ENCODE measurements at regions not wholly inside any gene's neighbourhood (a gene's known extent, or its start where the extent isn't known, plus 50 kb on each side); places are given as distances from the start of the nearest gene placed in this dataset.
"Not testable (repeated sequence)": the region's sequence is repeated elsewhere in the genome, so short reads cannot be mapped to it uniquely, and the experiment has no call there.

- no peak for DNase-seq
- no peak for ATAC-seq
- Mint-ChIP-seq H3K9me3 (peaks cover 0 to 20% (median 6%) of the 10 kb centered on the region in 11 donors), H3K4me1 (no peaks in the 10 kb centered on the region), H3K36me3 (peaks cover 0 to 4% (median 0%) of the 10 kb centered on the region in 5 donors), H3K27ac (no peak overlapping the region), H3K27me3 (no peaks in the 10 kb centered on the region), H3K4me3 (no peak overlapping the region)
- intact Hi-C loops (cut with micrococcal nuclease), result no loop called here
- POLR2A ChIA-PET, result no interaction called here
- H3K36me3 ChIP-seq (ENCODE audit: control insufficient read depth in 2 of 3, insufficient read depth in 3 of 3, low read length in 3 of 3), result no peaks in the 10 kb centered on the region
- no peaks in the 10 kb centered on the region for H3K9me3 ChIP-seq (ENCODE audit: control insufficient read depth in 2 of 3, low read length in 3 of 3)
- no peaks in the 10 kb centered on the region for H3K27me3 ChIP-seq (ENCODE audit: control insufficient read depth in 2 of 2, insufficient read depth in 2 of 2, low read length in 2 of 2)
- no peak overlapping the region for H3K27ac ChIP-seq (ENCODE audit: low read depth, low read length)
- no peak overlapping the region for H3K4me3 ChIP-seq (ENCODE audit: low read length)
- CTCF ChIA-PET, result interaction anchor here (0.7 kb wide), 1 partner anchor 39 kb away, joined by 3 read pairs; no protein-coding TSS in a partner anchor
- no peaks in the 10 kb centered on the region for H3K4me1 ChIP-seq (ENCODE audit: control insufficient read depth in 2 of 2, insufficient read depth in 2 of 2, low read length in 2 of 2)
Observed at GRCh38 chr6:147999001-147999540, 343.6 kb upstream of the SASH1 start.

- Histone ChIP-seq H3K27ac (ENCODE audit: low read depth, low read length) (no peak overlapping the region), H3K4me1 (ENCODE audit: control insufficient read depth in 2 of 2, insufficient read depth in 2 of 2, low read length in 2 of 2) (no peaks in the 10 kb centered on the region), H3K9me3 (ENCODE audit: control insufficient read depth in 2 of 3, low read length in 3 of 3) (no peaks in the 10 kb centered on the region), H3K36me3 (ENCODE audit: control insufficient read depth in 2 of 3, insufficient read depth in 3 of 3, low read length in 3 of 3) (no peaks in the 10 kb centered on the region), H3K27me3 (ENCODE audit: control insufficient read depth in 2 of 2, insufficient read depth in 2 of 2, low read length in 2 of 2) (no peaks in the 10 kb centered on the region), H3K4me3 (ENCODE audit: low read length) (no peak overlapping the region)
- intact Hi-C loops (cut with micrococcal nuclease), result no loop called here
- no peak for ATAC-seq
- no peak overlapping the region for H3K27ac Mint-ChIP-seq
- H3K36me3 Mint-ChIP-seq, result peaks cover 0 to 4% (median 0%) of the 10 kb centered on the region in 5 donors
- ChIA-PET POLR2A (no interaction called here), CTCF (no interaction called here)
- peaks cover 0 to 20% (median 7%) of the 10 kb centered on the region in 11 donors for H3K9me3 Mint-ChIP-seq
- no peak for DNase-seq
- peaks cover 0 to 4% (median 0%) of the 10 kb centered on the region in 5 donors for H3K27me3 Mint-ChIP-seq
- no peak overlapping the region for H3K4me3 Mint-ChIP-seq
- no peaks in the 10 kb centered on the region for H3K4me1 Mint-ChIP-seq
Observed at GRCh38 chr6:148001844-148002642, 340.6 kb upstream of the SASH1 start.

- Mint-ChIP-seq H3K4me1 (no peaks in the 10 kb centered on the region), H3K27ac (no peak overlapping the region), H3K4me3 (no peak overlapping the region), H3K9me3 (peaks cover 1 to 16% (median 6%) of the 10 kb centered on the region in 11 donors), H3K36me3 (peaks cover 0 to 4% (median 0%) of the 10 kb centered on the region in 5 donors), H3K27me3 (peaks cover 0 to 4% (median 0%) of the 10 kb centered on the region in 5 donors)
- Histone ChIP-seq H3K9me3 (ENCODE audit: control insufficient read depth in 2 of 3, low read length in 3 of 3) (no peaks in the 10 kb centered on the region), H3K27me3 (ENCODE audit: control insufficient read depth in 2 of 2, insufficient read depth in 2 of 2, low read length in 2 of 2) (no peaks in the 10 kb centered on the region), H3K4me3 (ENCODE audit: low read length) (no peak overlapping the region), H3K36me3 (ENCODE audit: control insufficient read depth in 2 of 3, insufficient read depth in 3 of 3, low read length in 3 of 3) (no peaks in the 10 kb centered on the region), H3K27ac (ENCODE audit: low read depth, low read length) (no peak overlapping the region), H3K4me1 (ENCODE audit: control insufficient read depth in 2 of 2, insufficient read depth in 2 of 2, low read length in 2 of 2) (no peaks in the 10 kb centered on the region)
- intact Hi-C loops (cut with micrococcal nuclease), result no loop called here
- DNase-seq (no peak), ATAC-seq (no peak)
- POLR2A ChIA-PET, result no interaction called here
- CTCF ChIA-PET, result no interaction called here
Observed at GRCh38 chr6:148004651-148005050, 338.0 kb upstream of the SASH1 start.

GRCh38 chr6:148005806-148006205 is 336.8 kb upstream of the SASH1 start:
- H3K4me1 ChIP-seq (ENCODE audit: control insufficient read depth in 2 of 2, insufficient read depth in 2 of 2, low read length in 2 of 2), result no peaks in the 10 kb centered on the region
- H3K4me1 Mint-ChIP-seq, result no peaks in the 10 kb centered on the region
- H3K4me3 Mint-ChIP-seq, result no peak overlapping the region
- peak overlapping the region in 1 of 9 donors; percentile 58 for H3K27ac Mint-ChIP-seq
- H3K4me3 ChIP-seq (ENCODE audit: low read length), result no peak overlapping the region
- ATAC-seq (no peak), DNase-seq (no peak)
- peaks cover 0 to 4% (median 0%) of the 10 kb centered on the region in 5 donors for H3K27me3 Mint-ChIP-seq
- intact Hi-C loops (cut with micrococcal nuclease), result no loop called here
- no peak overlapping the region for H3K27ac ChIP-seq (ENCODE audit: low read depth, low read length)
- ChIA-PET POLR2A (no interaction called here), CTCF (no interaction called here)
- peaks cover 3 to 18% (median 9%) of the 10 kb centered on the region in 11 donors for H3K9me3 Mint-ChIP-seq
- H3K9me3 ChIP-seq (ENCODE audit: control insufficient read depth in 2 of 3, low read length in 3 of 3), result peaks cover 0 to 7% (median 0%) of the 10 kb centered on the region in 3 experiments
- H3K36me3 Mint-ChIP-seq, result no peaks in the 10 kb centered on the region
- no peaks in the 10 kb centered on the region for H3K36me3 ChIP-seq (ENCODE audit: control insufficient read depth in 2 of 3, insufficient read depth in 3 of 3, low read length in 3 of 3)
- H3K27me3 ChIP-seq (ENCODE audit: control insufficient read depth in 2 of 2, insufficient read depth in 2 of 2, low read length in 2 of 2), result no peaks in the 10 kb centered on the region

- H3K4me1 ChIP-seq (ENCODE audit: control insufficient read depth in 2 of 2, insufficient read depth in 2 of 2, low read length in 2 of 2); H3K36me3 ChIP-seq (ENCODE audit: control insufficient read depth in 2 of 3, insufficient read depth in 3 of 3, low read length in 3 of 3); CTCF ChIA-PET; H3K27ac Mint-ChIP-seq; H3K27ac ChIP-seq (ENCODE audit: low read depth, low read length); ATAC-seq; H3K27me3 ChIP-seq (ENCODE audit: control insufficient read depth in 2 of 2, insufficient read depth in 2 of 2, low read length in 2 of 2); DNase-seq; H3K4me3 Mint-ChIP-seq; intact Hi-C loops (cut with micrococcal nuclease); POLR2A ChIA-PET; H3K4me3 ChIP-seq (ENCODE audit: low read length); H3K27me3 Mint-ChIP-seq; H3K36me3 Mint-ChIP-seq; H3K4me1 Mint-ChIP-seq: not testable (repeated sequence)
- H3K9me3 Mint-ChIP-seq, result peaks cover 3 to 31% (median 16%) of the 10 kb centered on the region in 11 donors
- peaks cover 0 to 14% (median 0%) of the 10 kb centered on the region in 3 experiments for H3K9me3 ChIP-seq (ENCODE audit: control insufficient read depth in 2 of 3, low read length in 3 of 3)
Observed at GRCh38 chr6:148010516-148010915, 332.1 kb upstream of the SASH1 start.

- DNase-seq (no peak), ATAC-seq (no peak)
- Mint-ChIP-seq H3K27ac (no peak overlapping the region), H3K4me1 (no peaks in the 10 kb centered on the region), H3K9me3 (peaks cover 0 to 17% (median 13%) of the 10 kb centered on the region in 11 donors), H3K4me3 (no peak overlapping the region), H3K27me3 (peaks cover 0 to 8% (median 0%) of the 10 kb centered on the region in 5 donors), H3K36me3 (no peaks in the 10 kb centered on the region)
- ChIA-PET POLR2A (no interaction called here), CTCF (no interaction called here)
- no peaks in the 10 kb centered on the region for H3K36me3 ChIP-seq (ENCODE audit: control insufficient read depth in 2 of 3, insufficient read depth in 3 of 3, low read length in 3 of 3)
- intact Hi-C loops (cut with micrococcal nuclease), result no loop called here
- H3K4me3 ChIP-seq (ENCODE audit: low read length), result no peak overlapping the region
- H3K9me3 ChIP-seq (ENCODE audit: control insufficient read depth in 2 of 3, low read length in 3 of 3), result peaks cover 0 to 7% (median 0%) of the 10 kb centered on the region in 3 experiments
- no peaks in the 10 kb centered on the region for H3K27me3 ChIP-seq (ENCODE audit: control insufficient read depth in 2 of 2, insufficient read depth in 2 of 2, low read length in 2 of 2)
- H3K27ac ChIP-seq (ENCODE audit: low read depth, low read length), result no peak overlapping the region
- H3K4me1 ChIP-seq (ENCODE audit: control insufficient read depth in 2 of 2, insufficient read depth in 2 of 2, low read length in 2 of 2), result no peaks in the 10 kb centered on the region
Observed at GRCh38 chr6:148016013-148016412, 326.6 kb upstream of the SASH1 start.

GRCh38 chr6:148021165-148021564 is 321.5 kb upstream of the SASH1 start:
- Histone ChIP-seq H3K27ac (ENCODE audit: low read depth, low read length) (no peak overlapping the region), H3K4me1 (ENCODE audit: control insufficient read depth in 2 of 2, insufficient read depth in 2 of 2, low read length in 2 of 2) (no peaks in the 10 kb centered on the region), H3K27me3 (ENCODE audit: control insufficient read depth in 2 of 2, insufficient read depth in 2 of 2, low read length in 2 of 2) (no peaks in the 10 kb centered on the region), H3K36me3 (ENCODE audit: control insufficient read depth in 2 of 3, insufficient read depth in 3 of 3, low read length in 3 of 3) (no peaks in the 10 kb centered on the region), H3K9me3 (ENCODE audit: control insufficient read depth in 2 of 3, low read length in 3 of 3) (no peaks in the 10 kb centered on the region), H3K4me3 (ENCODE audit: low read length) (no peak overlapping the region)
- Mint-ChIP-seq H3K4me1 (no peaks in the 10 kb centered on the region), H3K27ac (no peak overlapping the region), H3K9me3 (peaks cover 0 to 25% (median 8%) of the 10 kb centered on the region in 11 donors), H3K4me3 (no peak overlapping the region), H3K27me3 (peaks cover 0 to 4% (median 0%) of the 10 kb centered on the region in 5 donors), H3K36me3 (no peaks in the 10 kb centered on the region)
- ChIA-PET POLR2A (no interaction called here), CTCF (no interaction called here)
- intact Hi-C loops (cut with micrococcal nuclease), result no loop called here
- DNase-seq (no peak), ATAC-seq (no peak)

Data from naive thymus-derived CD4-positive, alpha-beta T cell (primary cell).